Neural cell (in vitro differentiated cells): ENCODE measurements at regions not wholly inside any gene's neighbourhood (a gene's known extent, or its start where the extent isn't known, plus 50 kb on each side); places are given as distances from the start of the nearest gene placed in this dataset.

Source experiments
- H2AFZ ChIP-seq: fragments of 200-600, 300-800 bp; sonication (generic), shearing (Covaris generic); 2 replicates; pipeline ENCODE4 v1.6.0; 2014; ENCODE audit warnings: low read depth, mild to moderate bottlenecking, antibody characterized with exemption, low read length, moderate library complexity
- H3F3A ChIP-seq: fragments of 200-600 bp; shearing (Covaris generic); 2 replicates; pipeline ENCODE4 v1.6.1; 2016; ENCODE audit warnings: mild to moderate bottlenecking, moderate library complexity, mixed read lengths, antibody characterized with exemption, low read length; ENCODE audit not compliant: insufficient read depth, poor library complexity, severe bottlenecking
- H3K27ac ChIP-seq: fragments of 200-600, 300-800 bp; sonication (generic), shearing (Covaris generic); 2 replicates; pipeline ENCODE4 v1.5.1; 2014; ENCODE audit warnings: mild to moderate bottlenecking, low read length, moderate library complexity
- H3K27me3 ChIP-seq: fragments of 300-800, 200-600 bp; sonication (generic), shearing (Covaris generic); 2 replicates; pipeline ENCODE4 v1.6.0; 2014; ENCODE audit warnings: mild to moderate bottlenecking, low read depth, low read length, moderate library complexity; ENCODE audit not compliant: insufficient read depth
- H3K36me3 ChIP-seq: fragments of 300-800, 200-600 bp; sonication (generic), shearing (Covaris generic); 2 replicates; pipeline ENCODE4 v1.5.1; 2014; ENCODE audit warnings: mild to moderate bottlenecking, antibody characterized with exemption, low read length, moderate library complexity; ENCODE audit not compliant: insufficient read depth
- H3K4me2 ChIP-seq: fragments of 300-800, 200-600 bp; sonication (generic), shearing (Covaris generic); 2 replicates; pipeline ENCODE4 v1.6.0; 2014; ENCODE audit warnings: mild to moderate bottlenecking, low read length
- H3K4me3 ChIP-seq: fragments of 300-800, 200-600 bp; sonication (generic), shearing (Covaris generic); 2 replicates; pipeline ENCODE4 v1.5.1; 2014; ENCODE audit warnings: mild to moderate bottlenecking, low read length, moderate library complexity
- H3K79me2 ChIP-seq: fragments of 200-600 bp; shearing (Covaris generic); replicated peaks from 2 replicates; pipeline ENCODE4 v1.6.0; 2014; ENCODE audit warnings: mild to moderate bottlenecking, low read length, moderate library complexity; ENCODE audit not compliant: insufficient read depth
- H3K9ac ChIP-seq: fragments of 300-800, 200-600 bp; sonication (generic), shearing (Covaris generic); 2 replicates; pipeline ENCODE4 v1.6.1; 2016; ENCODE audit warnings: mild to moderate bottlenecking, low read length, mixed read lengths
- H3K9me2 ChIP-seq: fragments of 200-600 bp; shearing (Covaris generic); 2 replicates; pipeline ENCODE4 v1.6.1; 2016; ENCODE audit warnings: mild to moderate bottlenecking, low read length, mixed read lengths; ENCODE audit not compliant: insufficient read depth
- H3K9me3 ChIP-seq: fragments of 200-600, 300-800 bp; sonication (generic), shearing (Covaris generic); 2 replicates; pipeline ENCODE4 v1.6.1; 2016; ENCODE audit warnings: mild to moderate bottlenecking, mixed run types, low read length, moderate library complexity, mixed read lengths
- H4K20me1 ChIP-seq: fragments of 200-600 bp; shearing (Covaris generic); 2 replicates; pipeline ENCODE4 v1.6.1; 2016; ENCODE audit warnings: mild to moderate bottlenecking, mixed run types; ENCODE audit not compliant: insufficient read depth
- EZH2 ChIP-seq: fragments of 200-600, 300-800 bp; shearing (Covaris generic), sonication (generic); IDR thresholded peaks from 2 replicates; pipeline ENCODE4 v1.6.1; 2014; ENCODE audit warnings: antibody characterized with exemption, low read length, borderline replicate concordance, mild to moderate bottlenecking; ENCODE audit not compliant: insufficient read depth, poor library complexity, severe bottlenecking
- MXI1 ChIP-seq: fragments of 450-650 bp; conservative IDR thresholded peaks from 2 replicates; pipeline ENCODE4 v1.6.1; 2014; ENCODE audit warnings: antibody characterized with exemption, mild to moderate bottlenecking; ENCODE audit not compliant: poor library complexity, severe bottlenecking
- POLR2AphosphoS5 ChIP-seq: IDR thresholded peaks from 2 replicates; pipeline ENCODE4 v1.6.1; 2012
- SMC3 ChIP-seq: fragments of 450-650 bp; conservative IDR thresholded peaks from 2 replicates; pipeline ENCODE4 v1.6.1; 2014; ENCODE audit warnings: antibody characterized with exemption, mild to moderate bottlenecking, moderate library complexity; ENCODE audit not compliant: poor library complexity
- TAF1 ChIP-seq: IDR thresholded peaks from 2 replicates; pipeline ENCODE4 v1.6.1; 2012; ENCODE audit warnings: low read depth
- TF ChIP-seq, protein P1 (sequence below): fragments of 450-650 bp; IDR thresholded peaks from 2 replicates; pipeline ENCODE4 v1.5.1; 2014; ENCODE audit warnings: antibody characterized with exemption, mild to moderate bottlenecking, moderate library complexity; ENCODE audit not compliant: poor library complexity, severe bottlenecking
- TF ChIP-seq, protein P2 (sequence below): IDR thresholded peaks from 2 replicates; pipeline ENCODE4 v1.6.1; 2012; ENCODE audit warnings: borderline replicate concordance

DNA sequence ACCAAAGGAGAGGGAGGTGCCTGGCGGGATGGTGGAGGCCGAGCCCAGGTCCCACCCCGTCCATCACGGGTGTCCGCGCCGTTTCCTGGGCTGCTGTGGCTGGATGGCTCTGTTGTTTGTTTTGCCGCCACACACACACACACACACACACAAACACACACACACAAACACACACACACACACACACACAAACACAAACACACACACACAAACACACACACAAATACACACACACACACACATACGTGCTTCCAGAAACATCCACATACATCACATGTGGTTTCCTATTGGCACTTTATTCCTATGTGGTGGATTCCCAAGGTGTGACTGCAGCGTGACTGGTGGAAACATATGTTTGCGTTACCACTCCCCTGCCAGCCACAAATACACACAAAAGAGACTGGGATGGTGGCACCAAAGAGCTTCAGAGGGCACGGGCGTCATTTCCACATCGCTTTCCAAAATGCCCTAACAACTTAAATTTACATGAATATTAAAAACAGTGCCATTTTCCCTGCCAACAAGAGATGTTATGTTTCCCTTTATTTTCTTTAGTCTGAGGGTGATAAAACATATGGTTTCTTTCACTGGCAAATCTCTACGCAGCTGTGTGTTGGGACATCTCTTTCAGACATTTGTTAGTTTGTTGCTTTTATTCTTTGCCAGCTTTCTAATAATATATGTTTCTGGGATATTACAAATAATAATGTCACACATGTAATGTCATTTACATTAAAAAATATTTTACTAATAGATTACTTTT, 356.8 kb downstream of the BRD1 start:
- Histone ChIP-seq H3K9ac (no peak overlapping the region), H2AFZ (no peak overlapping the region), H3K79me2 (no peaks in the 10 kb centered on the region), H3K27ac (no peak overlapping the region), H3K36me3 (no peaks in the 10 kb centered on the region), H3K9me2 (no peaks in the 10 kb centered on the region), H3K9me3 (no peaks in the 10 kb centered on the region), H3K27me3 (no peaks in the 10 kb centered on the region), H4K20me1 (no peaks in the 10 kb centered on the region), H3K4me3 (no peak overlapping the region), H3K4me2 (no peak overlapping the region), H3F3A (no peaks in the 10 kb centered on the region)
- TF ChIP-seq SMC3 (no peak), TAF1 (no peak), MXI1 (no peak)

DNA sequence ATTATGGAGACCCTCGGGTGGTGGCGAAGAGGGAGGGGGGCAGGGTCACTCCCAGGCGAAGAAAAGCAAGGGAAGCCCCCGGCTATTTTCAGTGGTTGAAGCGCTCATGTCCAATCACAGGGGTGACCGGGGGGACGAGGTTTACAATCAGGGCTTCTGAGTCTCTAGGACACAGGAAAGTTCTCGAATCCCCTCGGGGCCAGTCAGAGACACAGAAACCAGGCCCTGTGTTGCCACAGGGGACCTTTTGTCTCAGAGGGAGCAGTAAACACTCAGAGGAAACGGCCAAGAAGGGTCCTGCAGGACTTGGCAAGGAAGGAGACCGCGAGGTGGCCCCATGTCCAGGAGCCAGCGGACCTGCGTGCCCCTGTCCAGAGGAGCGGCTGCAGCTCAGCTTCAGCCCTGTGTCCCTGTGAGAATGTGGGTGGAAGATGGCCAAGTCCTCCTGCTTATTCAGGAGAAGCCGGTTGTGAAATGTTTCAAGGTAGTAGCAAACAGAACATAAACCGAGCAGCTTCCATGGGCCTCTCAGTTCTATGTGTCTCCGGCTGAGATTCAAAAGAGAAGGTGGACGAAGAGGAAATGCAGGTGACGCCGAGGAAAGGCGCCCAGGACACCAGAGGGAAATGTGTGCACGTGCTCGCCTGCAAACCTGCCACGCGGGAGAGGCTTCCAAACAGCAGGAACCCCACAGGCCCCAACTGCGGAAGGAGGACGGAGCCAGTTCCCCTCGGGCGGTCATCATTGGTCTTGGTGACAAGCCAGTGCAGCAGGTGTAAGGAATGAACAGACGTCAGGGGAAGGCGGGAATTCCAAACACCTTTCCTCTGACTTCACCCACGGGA, 357.6 kb downstream of the BRD1 start:
- Histone ChIP-seq H3K4me2 (no peak overlapping the region), H3K9me3 (no peaks in the 10 kb centered on the region)

DNA sequence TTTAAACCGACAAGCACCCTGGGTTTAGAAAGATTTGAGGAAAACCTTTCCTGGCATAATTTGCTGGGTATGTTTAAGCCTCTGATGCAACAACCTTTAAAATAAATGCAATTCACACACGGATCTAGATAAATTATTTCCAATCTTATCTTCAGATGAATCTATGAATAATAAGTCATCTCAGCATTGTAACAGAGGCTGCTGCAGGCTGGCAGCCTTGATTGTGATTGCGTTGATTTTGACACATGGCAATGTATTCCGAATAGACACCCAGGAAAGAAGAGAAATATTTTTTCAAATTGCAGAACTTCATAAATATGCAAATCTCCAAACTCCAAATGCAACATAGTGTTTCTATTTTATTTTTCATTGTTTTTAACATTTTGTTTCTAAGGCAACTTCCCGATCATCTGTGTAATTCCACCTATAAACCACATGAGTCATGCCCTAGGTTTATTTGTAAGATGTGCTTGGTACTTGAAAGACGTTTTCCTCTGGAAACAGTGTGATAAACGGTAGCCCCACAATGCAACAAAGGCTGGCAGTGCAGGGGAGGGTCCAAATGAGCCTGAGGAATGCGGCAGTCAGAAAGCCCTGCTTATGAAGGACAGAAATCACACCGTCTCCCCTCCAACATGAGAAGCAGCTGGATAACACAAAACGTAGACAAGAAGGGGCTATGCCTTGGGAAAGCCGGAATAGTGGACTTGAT, 359.0 kb downstream of the BRD1 start:
- TF ChIP-seq EZH2, result no peak
- TF ChIP-seq, protein P1, sequence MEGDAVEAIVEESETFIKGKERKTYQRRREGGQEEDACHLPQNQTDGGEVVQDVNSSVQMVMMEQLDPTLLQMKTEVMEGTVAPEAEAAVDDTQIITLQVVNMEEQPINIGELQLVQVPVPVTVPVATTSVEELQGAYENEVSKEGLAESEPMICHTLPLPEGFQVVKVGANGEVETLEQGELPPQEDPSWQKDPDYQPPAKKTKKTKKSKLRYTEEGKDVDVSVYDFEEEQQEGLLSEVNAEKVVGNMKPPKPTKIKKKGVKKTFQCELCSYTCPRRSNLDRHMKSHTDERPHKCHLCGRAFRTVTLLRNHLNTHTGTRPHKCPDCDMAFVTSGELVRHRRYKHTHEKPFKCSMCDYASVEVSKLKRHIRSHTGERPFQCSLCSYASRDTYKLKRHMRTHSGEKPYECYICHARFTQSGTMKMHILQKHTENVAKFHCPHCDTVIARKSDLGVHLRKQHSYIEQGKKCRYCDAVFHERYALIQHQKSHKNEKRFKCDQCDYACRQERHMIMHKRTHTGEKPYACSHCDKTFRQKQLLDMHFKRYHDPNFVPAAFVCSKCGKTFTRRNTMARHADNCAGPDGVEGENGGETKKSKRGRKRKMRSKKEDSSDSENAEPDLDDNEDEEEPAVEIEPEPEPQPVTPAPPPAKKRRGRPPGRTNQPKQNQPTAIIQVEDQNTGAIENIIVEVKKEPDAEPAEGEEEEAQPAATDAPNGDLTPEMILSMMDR, result peak; percentile 33
- H3K9me2 ChIP-seq, result no peaks in the 10 kb centered on the region
- no peaks in the 10 kb centered on the region for H3K79me2 ChIP-seq
- H3K4me3 ChIP-seq, result peak overlapping the region; percentile 43
- no peaks in the 10 kb centered on the region for H3K36me3 ChIP-seq
- H3K27ac ChIP-seq, result peak overlapping the region; percentile 81
- peak overlapping the region; percentile 13 for H3K4me2 ChIP-seq
- H3F3A ChIP-seq, result no peaks in the 10 kb centered on the region
- no peak overlapping the region for H2AFZ ChIP-seq
- no peaks in the 10 kb centered on the region for H3K27me3 ChIP-seq
- H3K9me3 ChIP-seq, result no peaks in the 10 kb centered on the region
- H3K9ac ChIP-seq, result peak overlapping the region; percentile 44
- no peaks in the 10 kb centered on the region for H4K20me1 ChIP-seq

More for the DNA sequence above, 357.6 kb downstream of the BRD1 start:
- Histone ChIP-seq H2AFZ (no peak overlapping the region), H3F3A (no peaks in the 10 kb centered on the region), H3K27me3 (no peaks in the 10 kb centered on the region), H4K20me1 (no peaks in the 10 kb centered on the region), H3K9ac (no peak overlapping the region), H3K79me2 (no peaks in the 10 kb centered on the region), H3K9me2 (no peaks in the 10 kb centered on the region), H3K4me3 (no peak overlapping the region), H3K27ac (peak overlapping the region; percentile 81), H3K36me3 (no peaks in the 10 kb centered on the region)
- no peak for TF ChIP-seq POLR2AphosphoS5
- TF ChIP-seq, protein P2, sequence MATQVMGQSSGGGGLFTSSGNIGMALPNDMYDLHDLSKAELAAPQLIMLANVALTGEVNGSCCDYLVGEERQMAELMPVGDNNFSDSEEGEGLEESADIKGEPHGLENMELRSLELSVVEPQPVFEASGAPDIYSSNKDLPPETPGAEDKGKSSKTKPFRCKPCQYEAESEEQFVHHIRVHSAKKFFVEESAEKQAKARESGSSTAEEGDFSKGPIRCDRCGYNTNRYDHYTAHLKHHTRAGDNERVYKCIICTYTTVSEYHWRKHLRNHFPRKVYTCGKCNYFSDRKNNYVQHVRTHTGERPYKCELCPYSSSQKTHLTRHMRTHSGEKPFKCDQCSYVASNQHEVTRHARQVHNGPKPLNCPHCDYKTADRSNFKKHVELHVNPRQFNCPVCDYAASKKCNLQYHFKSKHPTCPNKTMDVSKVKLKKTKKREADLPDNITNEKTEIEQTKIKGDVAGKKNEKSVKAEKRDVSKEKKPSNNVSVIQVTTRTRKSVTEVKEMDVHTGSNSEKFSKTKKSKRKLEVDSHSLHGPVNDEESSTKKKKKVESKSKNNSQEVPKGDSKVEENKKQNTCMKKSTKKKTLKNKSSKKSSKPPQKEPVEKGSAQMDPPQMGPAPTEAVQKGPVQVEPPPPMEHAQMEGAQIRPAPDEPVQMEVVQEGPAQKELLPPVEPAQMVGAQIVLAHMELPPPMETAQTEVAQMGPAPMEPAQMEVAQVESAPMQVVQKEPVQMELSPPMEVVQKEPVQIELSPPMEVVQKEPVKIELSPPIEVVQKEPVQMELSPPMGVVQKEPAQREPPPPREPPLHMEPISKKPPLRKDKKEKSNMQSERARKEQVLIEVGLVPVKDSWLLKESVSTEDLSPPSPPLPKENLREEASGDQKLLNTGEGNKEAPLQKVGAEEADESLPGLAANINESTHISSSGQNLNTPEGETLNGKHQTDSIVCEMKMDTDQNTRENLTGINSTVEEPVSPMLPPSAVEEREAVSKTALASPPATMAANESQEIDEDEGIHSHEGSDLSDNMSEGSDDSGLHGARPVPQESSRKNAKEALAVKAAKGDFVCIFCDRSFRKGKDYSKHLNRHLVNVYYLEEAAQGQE, result no peak
